GM12878 (cell line): ENCODE measurements at regions not wholly inside any gene's neighbourhood (a gene's known extent, or its start where the extent isn't known, plus 50 kb on each side); places are given as distances from the start of the nearest gene placed in this dataset.

Source experiments
- CEBPB ChIP-seq, 2 experiments: fragments of 150-350 bp in 1 of 2; IDR thresholded peaks; 2 replicates each; pipeline ENCODE4 v1.6.1; 2012 to 2014; ENCODE audit warnings: low read depth in 2 of 2, low read length in 2 of 2, borderline replicate concordance in 1 of 2, inconsistent platforms in 1 of 2
- NFYA ChIP-seq: IDR thresholded peaks from 2 replicates; pipeline ENCODE4 v1.6.1; 2011; ENCODE audit warnings: low read depth, mild to moderate bottlenecking, low read length, improper control_type of control experiment, borderline replicate concordance
- PAX8 ChIP-seq: fragments of 450-650 bp; IDR thresholded peaks from 2 replicates; pipeline ENCODE4 v1.6.1; 2017; ENCODE audit warnings: mild to moderate bottlenecking, moderate library complexity
- POLR2A ChIP-seq: IDR thresholded peaks from 2 replicates; pipeline ENCODE4 v1.6.1; 2011; ENCODE audit warnings: low read depth, mild to moderate bottlenecking, low read length
- SIN3A ChIP-seq: IDR thresholded peaks from 2 replicates; pipeline ENCODE4 v1.6.1; 2012; ENCODE audit warnings: low read depth, low read length, improper control_type of control experiment

DNA sequence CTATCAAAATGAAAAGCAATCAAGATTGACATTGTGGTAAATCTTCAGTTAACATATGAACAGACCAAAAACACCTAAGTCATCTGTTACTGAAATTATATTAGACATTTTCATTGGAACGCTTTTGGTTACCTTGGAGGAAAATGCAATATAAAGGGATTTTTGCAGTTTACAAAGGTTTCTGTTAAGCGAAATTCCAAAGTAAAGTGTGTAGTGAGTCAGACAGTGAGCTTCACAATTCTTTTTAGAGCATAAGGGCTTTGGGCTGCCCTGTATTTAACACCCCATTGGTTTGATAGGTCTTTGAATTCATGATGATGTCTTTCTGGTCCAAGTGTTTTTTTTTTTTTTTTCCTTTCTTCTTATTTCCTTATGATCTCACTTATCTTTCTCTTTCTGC, 462.8 kb downstream of the EDEM1 start:
- TF ChIP-seq SIN3A, result no peak
- no peak for TF ChIP-seq PAX8
- TF ChIP-seq CEBPB (IDR thresholded peaks at IDR 0.05; ENCODE audit: borderline replicate concordance in 1 of 2, low read depth in 2 of 2, low read length in 2 of 2), result no peak
- TF ChIP-seq NFYA, result no peak
- no peak for TF ChIP-seq POLR2A
